ENCODE measurements at regions not wholly inside any gene's neighbourhood (a gene's known extent, or its start where the extent isn't known, plus 50 kb on each side); places are given as distances from the start of the nearest gene placed in this dataset.

DNA sequence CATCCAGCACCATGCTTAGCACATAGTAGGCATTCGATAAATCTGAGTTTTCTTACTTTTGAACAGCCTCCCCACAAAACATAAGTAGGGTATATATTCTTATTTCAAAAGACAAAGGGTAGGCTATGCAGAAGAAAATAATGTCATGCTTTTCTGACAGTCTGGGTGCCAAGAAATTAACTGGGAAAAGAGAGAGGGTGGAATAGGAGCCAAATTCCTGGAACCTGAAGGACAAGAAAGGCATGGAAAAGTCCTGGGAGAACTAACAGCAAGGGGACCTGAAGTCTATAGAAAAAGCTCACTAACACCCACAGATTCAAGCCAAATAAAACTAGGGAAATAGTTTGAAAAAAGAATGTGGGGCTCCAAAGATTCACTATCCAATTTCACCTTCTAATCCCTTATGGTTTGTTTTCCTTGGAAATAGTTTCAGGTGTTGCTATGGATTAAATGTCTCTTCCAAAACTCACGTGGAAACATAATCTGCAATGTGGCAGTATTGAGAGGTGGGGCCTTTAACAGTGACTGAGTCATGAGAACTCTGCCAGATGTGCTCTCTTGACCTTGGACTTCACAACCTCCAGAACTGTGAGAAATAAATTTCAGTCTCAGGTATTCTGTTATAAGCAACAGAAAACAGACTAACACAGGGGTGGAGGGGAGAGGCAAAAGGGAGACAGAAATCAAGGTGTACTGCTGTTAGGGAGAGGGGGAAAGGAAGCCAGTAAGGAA, 173.3 kb upstream of the ARHGEF9 start:
- WGBS (ENCODE audit: missing lambda C conversion rate): 5% methylated on average over 2 of the region's 2 CpGs
- ATAC-seq: no peak
- H3K9me3 ChIP-seq: no peaks in the 10 kb centered on the region

DNA sequence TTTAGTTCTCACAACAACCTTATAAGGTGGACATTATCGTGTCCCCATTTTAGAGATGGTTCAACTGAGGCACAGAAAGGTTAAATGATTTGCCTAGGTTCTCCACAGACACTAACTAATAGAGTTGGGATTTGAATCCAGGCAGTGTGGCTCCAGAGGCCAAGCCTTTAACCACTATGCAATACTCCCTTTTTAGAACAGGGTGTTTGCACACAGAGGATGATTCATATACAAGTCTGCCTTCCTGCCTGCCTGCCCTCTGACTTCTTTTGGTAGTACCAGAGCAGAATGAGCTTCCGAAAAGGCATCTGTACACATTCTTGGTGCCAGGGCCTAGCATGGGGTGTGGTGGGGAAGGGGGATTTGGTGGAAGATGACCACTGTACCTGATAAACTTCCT, 150.8 kb upstream of the ARHGEF9 start:
- Histone ChIP-seq H3K4me2 (no peak overlapping the region), H3K4me1 (no peaks in the 10 kb centered on the region), H3K4me3 (no peak overlapping the region), H3K27ac (no peak overlapping the region), H3K9me3 (no peaks in the 10 kb centered on the region)
- ChIA-PET CTCF (no interaction called here), POLR2A (no interaction called here)
- ATAC-seq (no peak), DNase-seq (ENCODE audit: low read depth in 1 of 2, low spot score in 1 of 2) (no peak), FAIRE-seq (no peak)
- no peak for TF ChIP-seq MYC (IDR thresholded peaks at IDR 0.05; ENCODE audit: borderline replicate concordance, low read length)
- no peak for TF ChIP-seq JUNB (IDR thresholded peaks at IDR 0.05)
- no peak for TF ChIP-seq RARB (CRISPR knock-in tag; IDR thresholded peaks at IDR 0.05)
- TF ChIP-seq POLR2A (IDR thresholded peaks at IDR 0.05; ENCODE audit: low read length): no peak
- no peak for TF ChIP-seq TP53 (CRISPR knock-in tag; IDR thresholded peaks at IDR 0.05)
- no peak for TF ChIP-seq EP300 (IDR thresholded peaks at IDR 0.05)
- no peak for TF ChIP-seq NPAS2 (CRISPR knock-in tag; IDR thresholded peaks at IDR 0.05; ENCODE audit: borderline replicate concordance)
- TF ChIP-seq, protein P1, sequence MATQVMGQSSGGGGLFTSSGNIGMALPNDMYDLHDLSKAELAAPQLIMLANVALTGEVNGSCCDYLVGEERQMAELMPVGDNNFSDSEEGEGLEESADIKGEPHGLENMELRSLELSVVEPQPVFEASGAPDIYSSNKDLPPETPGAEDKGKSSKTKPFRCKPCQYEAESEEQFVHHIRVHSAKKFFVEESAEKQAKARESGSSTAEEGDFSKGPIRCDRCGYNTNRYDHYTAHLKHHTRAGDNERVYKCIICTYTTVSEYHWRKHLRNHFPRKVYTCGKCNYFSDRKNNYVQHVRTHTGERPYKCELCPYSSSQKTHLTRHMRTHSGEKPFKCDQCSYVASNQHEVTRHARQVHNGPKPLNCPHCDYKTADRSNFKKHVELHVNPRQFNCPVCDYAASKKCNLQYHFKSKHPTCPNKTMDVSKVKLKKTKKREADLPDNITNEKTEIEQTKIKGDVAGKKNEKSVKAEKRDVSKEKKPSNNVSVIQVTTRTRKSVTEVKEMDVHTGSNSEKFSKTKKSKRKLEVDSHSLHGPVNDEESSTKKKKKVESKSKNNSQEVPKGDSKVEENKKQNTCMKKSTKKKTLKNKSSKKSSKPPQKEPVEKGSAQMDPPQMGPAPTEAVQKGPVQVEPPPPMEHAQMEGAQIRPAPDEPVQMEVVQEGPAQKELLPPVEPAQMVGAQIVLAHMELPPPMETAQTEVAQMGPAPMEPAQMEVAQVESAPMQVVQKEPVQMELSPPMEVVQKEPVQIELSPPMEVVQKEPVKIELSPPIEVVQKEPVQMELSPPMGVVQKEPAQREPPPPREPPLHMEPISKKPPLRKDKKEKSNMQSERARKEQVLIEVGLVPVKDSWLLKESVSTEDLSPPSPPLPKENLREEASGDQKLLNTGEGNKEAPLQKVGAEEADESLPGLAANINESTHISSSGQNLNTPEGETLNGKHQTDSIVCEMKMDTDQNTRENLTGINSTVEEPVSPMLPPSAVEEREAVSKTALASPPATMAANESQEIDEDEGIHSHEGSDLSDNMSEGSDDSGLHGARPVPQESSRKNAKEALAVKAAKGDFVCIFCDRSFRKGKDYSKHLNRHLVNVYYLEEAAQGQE (IDR thresholded peaks at IDR 0.05): no peak
- WGBS (ENCODE audit: missing lambda C conversion rate): 11% methylated on average over 2 of the region's 2 CpGs

More for the DNA sequence above, 173.3 kb upstream of the ARHGEF9 start:
- Histone ChIP-seq H3K4me3 (no peak overlapping the region), H3K4me2 (no peak overlapping the region), H3K4me1 (no peaks in the 10 kb centered on the region), H3K27ac (no peak overlapping the region)
- POLR2A ChIA-PET: no interaction called here
- FAIRE-seq: peak; percentile 7
- TF ChIP-seq ESRRA (IDR thresholded peaks at IDR 0.05; ENCODE audit: borderline replicate concordance, low read length): no peak
- TF ChIP-seq, protein P2, sequence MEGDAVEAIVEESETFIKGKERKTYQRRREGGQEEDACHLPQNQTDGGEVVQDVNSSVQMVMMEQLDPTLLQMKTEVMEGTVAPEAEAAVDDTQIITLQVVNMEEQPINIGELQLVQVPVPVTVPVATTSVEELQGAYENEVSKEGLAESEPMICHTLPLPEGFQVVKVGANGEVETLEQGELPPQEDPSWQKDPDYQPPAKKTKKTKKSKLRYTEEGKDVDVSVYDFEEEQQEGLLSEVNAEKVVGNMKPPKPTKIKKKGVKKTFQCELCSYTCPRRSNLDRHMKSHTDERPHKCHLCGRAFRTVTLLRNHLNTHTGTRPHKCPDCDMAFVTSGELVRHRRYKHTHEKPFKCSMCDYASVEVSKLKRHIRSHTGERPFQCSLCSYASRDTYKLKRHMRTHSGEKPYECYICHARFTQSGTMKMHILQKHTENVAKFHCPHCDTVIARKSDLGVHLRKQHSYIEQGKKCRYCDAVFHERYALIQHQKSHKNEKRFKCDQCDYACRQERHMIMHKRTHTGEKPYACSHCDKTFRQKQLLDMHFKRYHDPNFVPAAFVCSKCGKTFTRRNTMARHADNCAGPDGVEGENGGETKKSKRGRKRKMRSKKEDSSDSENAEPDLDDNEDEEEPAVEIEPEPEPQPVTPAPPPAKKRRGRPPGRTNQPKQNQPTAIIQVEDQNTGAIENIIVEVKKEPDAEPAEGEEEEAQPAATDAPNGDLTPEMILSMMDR (IDR thresholded peaks at IDR 0.05): no peak
- TF ChIP-seq MAFK (IDR thresholded peaks at IDR 0.05; ENCODE audit: partially characterized antibody): no peak
- no peak for TF ChIP-seq ZSCAN20 (CRISPR knock-in tag; IDR thresholded peaks at IDR 0.05)
- no peak for TF ChIP-seq RNF2 (IDR thresholded peaks at IDR 0.05; ENCODE audit: borderline replicate concordance, low read depth)
- no peak for TF ChIP-seq TP53 (CRISPR knock-in tag; IDR thresholded peaks at IDR 0.05)
- TF ChIP-seq NR3C1 (IDR thresholded peaks at IDR 0.05): no peak
- TF ChIP-seq KDM1A (IDR thresholded peaks at IDR 0.05; ENCODE audit: low read depth): no peak
- no peak for TF ChIP-seq POLR2A (IDR thresholded peaks at IDR 0.05; ENCODE audit: low read length)
- no peak for TF ChIP-seq RFX5 (IDR thresholded peaks at IDR 0.05)
- no peak for TF ChIP-seq RAD21 (conservative IDR thresholded peaks at IDR 0.05 in 1 of 2, IDR thresholded peaks at IDR 0.05 in 1 of 2)
- TF ChIP-seq CHD4 (IDR thresholded peaks at IDR 0.05; ENCODE audit: borderline replicate concordance): no peak
- no peak for TF ChIP-seq EHMT2 (IDR thresholded peaks at IDR 0.05; ENCODE audit: low read depth)
- TF ChIP-seq CBX8 (IDR thresholded peaks at IDR 0.05): no peak
- TF ChIP-seq HOXB5 (CRISPR knock-in tag; IDR thresholded peaks at IDR 0.05): no peak
- TF ChIP-seq, protein P3, sequence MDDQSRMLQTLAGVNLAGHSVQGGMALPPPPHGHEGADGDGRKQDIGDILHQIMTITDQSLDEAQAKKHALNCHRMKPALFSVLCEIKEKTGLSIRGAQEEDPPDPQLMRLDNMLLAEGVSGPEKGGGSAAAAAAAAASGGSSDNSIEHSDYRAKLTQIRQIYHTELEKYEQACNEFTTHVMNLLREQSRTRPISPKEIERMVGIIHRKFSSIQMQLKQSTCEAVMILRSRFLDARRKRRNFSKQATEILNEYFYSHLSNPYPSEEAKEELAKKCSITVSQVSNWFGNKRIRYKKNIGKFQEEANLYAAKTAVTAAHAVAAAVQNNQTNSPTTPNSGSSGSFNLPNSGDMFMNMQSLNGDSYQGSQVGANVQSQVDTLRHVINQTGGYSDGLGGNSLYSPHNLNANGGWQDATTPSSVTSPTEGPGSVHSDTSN (IDR thresholded peaks at IDR 0.05): no peak
- TF ChIP-seq CBX2 (IDR thresholded peaks at IDR 0.05; ENCODE audit: borderline replicate concordance, low read depth): no peak
- no peak for TF ChIP-seq EP300 (IDR thresholded peaks at IDR 0.05)
- no peak for TF ChIP-seq EHF (CRISPR knock-in tag; IDR thresholded peaks at IDR 0.05)
- DNase-seq (ENCODE audit: low read depth in 1 of 2, low spot score in 1 of 2): no peak
- CTCF ChIA-PET: no interaction called here
